ENCODE measurements at regions not wholly inside any gene's neighbourhood (a gene's known extent, or its start where the extent isn't known, plus 50 kb on each side); places are given as distances from the start of the nearest gene placed in this dataset.

DNA sequence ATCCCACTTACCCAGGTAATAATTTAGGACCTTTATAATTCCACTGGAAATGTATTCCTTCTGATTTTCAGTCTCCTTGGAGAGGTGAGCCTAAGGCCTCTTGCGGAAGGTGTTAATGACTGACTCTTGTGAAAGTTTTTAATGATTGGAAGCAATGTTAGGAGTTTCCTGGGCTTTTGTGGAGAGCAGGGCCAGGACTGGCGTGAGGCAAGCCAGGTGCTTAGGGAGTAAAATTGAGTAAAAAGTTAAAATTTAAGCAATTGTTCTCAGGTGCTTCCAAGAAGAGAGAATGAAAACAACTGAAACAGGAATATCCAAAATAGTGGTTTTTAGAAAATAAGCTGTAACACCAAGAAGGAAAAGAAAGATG, 130.6 kb upstream of the TGFBR2 start:
- no peak for TF ChIP-seq POLR2A (IDR thresholded peaks at IDR 0.05)
- TF ChIP-seq, protein P1, sequence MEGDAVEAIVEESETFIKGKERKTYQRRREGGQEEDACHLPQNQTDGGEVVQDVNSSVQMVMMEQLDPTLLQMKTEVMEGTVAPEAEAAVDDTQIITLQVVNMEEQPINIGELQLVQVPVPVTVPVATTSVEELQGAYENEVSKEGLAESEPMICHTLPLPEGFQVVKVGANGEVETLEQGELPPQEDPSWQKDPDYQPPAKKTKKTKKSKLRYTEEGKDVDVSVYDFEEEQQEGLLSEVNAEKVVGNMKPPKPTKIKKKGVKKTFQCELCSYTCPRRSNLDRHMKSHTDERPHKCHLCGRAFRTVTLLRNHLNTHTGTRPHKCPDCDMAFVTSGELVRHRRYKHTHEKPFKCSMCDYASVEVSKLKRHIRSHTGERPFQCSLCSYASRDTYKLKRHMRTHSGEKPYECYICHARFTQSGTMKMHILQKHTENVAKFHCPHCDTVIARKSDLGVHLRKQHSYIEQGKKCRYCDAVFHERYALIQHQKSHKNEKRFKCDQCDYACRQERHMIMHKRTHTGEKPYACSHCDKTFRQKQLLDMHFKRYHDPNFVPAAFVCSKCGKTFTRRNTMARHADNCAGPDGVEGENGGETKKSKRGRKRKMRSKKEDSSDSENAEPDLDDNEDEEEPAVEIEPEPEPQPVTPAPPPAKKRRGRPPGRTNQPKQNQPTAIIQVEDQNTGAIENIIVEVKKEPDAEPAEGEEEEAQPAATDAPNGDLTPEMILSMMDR (IDR thresholded peaks at IDR 0.05), result no peak
